Cardiac fibroblast (primary cell): ENCODE measurements at regions not wholly inside any gene's neighbourhood (a gene's known extent, or its start where the extent isn't known, plus 50 kb on each side); places are given as distances from the start of the nearest gene placed in this dataset.

ENCODE experiments used
- DNase-seq, 2 donors: peaks; one replicate each; pipeline versions ENCODE4 v3.0.0 to v3.0.0-alpha.2; 2010; ENCODE audit warnings: low read depth in 2 of 2
- H3K4me3 ChIP-seq, 2 donors: replicated peaks in 1 of 2; 1 replicate in 1 of 2; 2 replicates in 1 of 2; pipeline ENCODE4 v1.5.1; 2011; ENCODE audit warnings: low read depth in 2 of 2, low read length in 2 of 2, mild to moderate bottlenecking in 2 of 2, moderate library complexity in 1 of 2
- CTCF ChIP-seq: IDR thresholded peaks from one replicate; pipeline ENCODE4 v1.5.1; 2011; ENCODE audit warnings: low read depth, mild to moderate bottlenecking, low read length, inconsistent platforms

DNA sequence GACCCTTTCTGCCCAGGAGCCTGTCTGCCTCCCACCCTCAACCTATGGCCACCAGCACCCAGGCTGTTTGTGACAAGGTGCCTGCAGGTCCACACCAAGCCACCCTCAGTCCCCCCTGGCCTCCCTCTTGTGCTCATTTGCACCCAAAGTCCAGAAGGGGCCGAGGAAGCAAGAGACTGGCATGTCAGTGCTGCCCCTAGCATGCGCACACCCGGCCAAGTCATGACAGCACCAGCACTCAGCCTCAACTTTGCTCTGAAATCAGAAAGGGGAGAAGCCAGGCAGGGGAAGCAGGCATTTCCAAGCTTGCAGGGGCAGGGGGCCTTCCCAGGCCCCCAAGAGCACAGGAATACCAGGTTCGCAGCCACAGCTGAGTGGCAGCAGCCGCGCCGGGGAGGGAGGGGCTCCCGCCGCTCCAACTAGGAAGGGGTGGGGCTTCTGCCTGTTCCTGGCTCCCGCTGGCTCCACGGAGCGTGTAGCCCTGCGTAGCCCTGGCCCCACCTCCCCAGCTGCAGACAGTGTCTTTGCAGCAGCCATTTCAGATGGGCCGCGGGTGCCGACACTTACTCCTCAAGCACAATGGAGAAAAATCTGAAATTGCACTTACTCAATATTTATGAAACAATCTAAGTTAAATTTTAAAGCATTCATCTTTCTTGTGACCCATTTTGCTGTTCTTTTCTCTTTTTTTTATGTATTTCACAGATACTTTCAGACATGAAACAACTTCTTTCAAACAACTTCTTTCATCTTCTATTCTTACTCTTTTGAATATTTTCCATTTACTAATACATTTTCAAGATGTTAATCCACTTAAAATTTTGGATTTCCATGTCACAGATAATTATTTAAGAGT lies 54.9 kb upstream of the ABCB5 start:
- H3K4me3 ChIP-seq: no peak overlapping the region
- no peak for DNase-seq
- no peak for TF ChIP-seq CTCF

DNA sequence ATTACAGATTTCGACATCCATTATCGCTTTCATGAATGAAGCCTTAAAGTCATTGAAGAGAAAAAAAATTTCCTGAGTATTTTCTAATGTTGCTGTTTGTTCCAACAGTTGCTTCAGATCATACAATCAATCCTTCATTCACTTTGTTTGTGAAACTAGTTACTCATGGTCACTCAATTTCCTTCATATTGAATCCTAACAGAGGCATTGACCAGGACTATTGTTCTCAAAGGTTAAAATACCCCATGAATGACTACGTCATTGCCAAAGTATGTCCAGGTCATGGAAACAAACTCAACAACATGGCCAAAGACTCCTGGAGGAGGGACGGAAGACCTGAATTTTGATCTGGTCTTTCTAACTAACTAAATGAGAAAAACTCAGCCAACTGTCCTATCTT lies 54.0 kb upstream of the ABCB5 start:
- peak; percentile 7 to 92 for DNase-seq
- H3K4me3 ChIP-seq: no peak overlapping the region
- no peak for TF ChIP-seq CTCF

DNA sequence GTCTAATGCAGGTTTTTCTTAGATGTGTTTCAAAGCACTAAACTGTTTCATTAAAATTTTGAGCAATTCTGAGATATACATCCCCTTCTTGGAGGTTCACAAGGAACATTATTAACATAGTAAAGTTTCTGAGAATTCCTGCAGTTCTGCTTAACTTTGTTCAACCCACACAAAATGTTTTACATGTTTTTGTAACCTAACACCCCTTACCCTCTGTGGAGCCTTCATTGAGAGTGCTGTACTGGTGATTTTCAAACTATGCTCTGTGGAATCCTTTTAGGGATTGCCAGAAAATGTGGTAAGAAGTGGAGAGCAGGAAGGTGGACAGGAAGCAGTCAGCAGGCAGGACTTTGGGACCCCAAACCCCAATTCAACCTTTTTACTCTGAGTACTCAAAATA lies 53.6 kb upstream of the ABCB5 start:
- no peak for TF ChIP-seq CTCF
- DNase-seq: peak; percentile 6 to 58
- H3K4me3 ChIP-seq: no peak overlapping the region

- no peak for TF ChIP-seq CTCF
- H3K4me3 ChIP-seq: no peak overlapping the region
- DNase-seq: peak in 1 of 2 donors; percentile 48
Measured at GRCh38 chr7:20562461-20562860, 53.0 kb upstream of the ABCB5 start.
